ENCODE measurements at regions not wholly inside any gene's neighbourhood (a gene's known extent, or its start where the extent isn't known, plus 50 kb on each side); places are given as distances from the start of the nearest gene placed in this dataset.

GRCh38 chr16:48003206-48003907, 152.4 kb downstream of the ABCC12 start:
- no peak for TF ChIP-seq CTCF (optimal IDR thresholded peaks at IDR 0.05 in 1 of 3, IDR thresholded peaks at IDR 0.05 in 1 of 3, conservative IDR thresholded peaks at IDR 0.05 in 1 of 3; ENCODE audit: extremely low read depth in 1 of 3, insufficient read depth in 2 of 3, low read length in 3 of 3)
- TF ChIP-seq EZH2 (IDR thresholded peaks at IDR 0.05; ENCODE audit: low read length) = no peak
